GM12801 (cell line): ENCODE measurements at regions not wholly inside any gene's neighbourhood (a gene's known extent, or its start where the extent isn't known, plus 50 kb on each side); places are given as distances from the start of the nearest gene placed in this dataset.

ENCODE experiments used
- CTCF ChIP-seq: IDR thresholded peaks from one replicate; pipeline ENCODE4 v1.5.1; 2011; ENCODE audit warnings: control low read depth; ENCODE audit not compliant: insufficient read length; ENCODE audit errors: extremely low read depth

GRCh38 chr16:72501739-72502593 is 330.0 kb upstream of the PMFBP1 start:
- peak; percentile 83 for TF ChIP-seq CTCF

- no peak for TF ChIP-seq CTCF
These were observed 328.6 kb upstream of the PMFBP1 start for GRCh38 chr16:72500545-72500944.

- TF ChIP-seq CTCF: no peak
These were observed 321.9 kb upstream of the PMFBP1 start for GRCh38 chr16:72493716-72494415.

- TF ChIP-seq CTCF: no peak
These were observed 315.3 kb upstream of the PMFBP1 start for GRCh38 chr16:72487283-72487682.

- TF ChIP-seq CTCF: no peak
These were observed 310.7 kb upstream of the PMFBP1 start for GRCh38 chr16:72482695-72483094.

GRCh38 chr16:72481419-72481818 is 309.5 kb upstream of the PMFBP1 start:
- no peak for TF ChIP-seq CTCF

- TF ChIP-seq CTCF: no peak
These were observed 309.0 kb upstream of the PMFBP1 start for GRCh38 chr16:72480911-72481310.
